Spinal cord (tissue), 9 donors: ENCODE measurements at regions not wholly inside any gene's neighbourhood (a gene's known extent, or its start where the extent isn't known, plus 50 kb on each side); places are given as distances from the start of the nearest gene placed in this dataset.

Experiments used
- DNase-seq, 6 donors: peaks; one replicate each; pipeline versions ENCODE4 v3.0.0 to v3.0.0-alpha.2; 2013 to 2015; ENCODE audit warnings: low spot score in 6 of 6, low read depth in 4 of 6
- H3K27ac ChIP-seq: one replicate; pipeline ENCODE4 v1.5.1; 2013; ENCODE audit warnings: low read depth, low read length, control low read depth
- H3K27me3 ChIP-seq: one replicate; pipeline ENCODE4 v1.6.1; 2013; ENCODE audit warnings: low read length; ENCODE audit not compliant: control insufficient read depth, insufficient read depth
- H3K36me3 ChIP-seq: one replicate; pipeline ENCODE4 v1.6.1; 2013; ENCODE audit warnings: low read length; ENCODE audit not compliant: control insufficient read depth, insufficient read depth
- H3K4me1 ChIP-seq: one replicate; pipeline ENCODE4 v1.6.1; 2013; ENCODE audit warnings: low read length; ENCODE audit not compliant: control insufficient read depth, insufficient read depth
- H3K4me3 ChIP-seq: one replicate; pipeline ENCODE4 v1.5.1; 2013; ENCODE audit warnings: low read depth, low read length, control low read depth
- H3K9me3 ChIP-seq: one replicate; pipeline ENCODE4 v1.6.1; 2013; ENCODE audit warnings: low read length; ENCODE audit not compliant: control insufficient read depth, insufficient read depth
- WGBS: methylation state at CpG from one replicate; pipeline ENCODE4 v1.1.5; 2013; ENCODE audit warnings: missing lambda C conversion rate; ENCODE audit not compliant: insufficient coverage; 5-methylcytosine and 5-hydroxymethylcytosine counted together
- donor health status: healthy.

DNA sequence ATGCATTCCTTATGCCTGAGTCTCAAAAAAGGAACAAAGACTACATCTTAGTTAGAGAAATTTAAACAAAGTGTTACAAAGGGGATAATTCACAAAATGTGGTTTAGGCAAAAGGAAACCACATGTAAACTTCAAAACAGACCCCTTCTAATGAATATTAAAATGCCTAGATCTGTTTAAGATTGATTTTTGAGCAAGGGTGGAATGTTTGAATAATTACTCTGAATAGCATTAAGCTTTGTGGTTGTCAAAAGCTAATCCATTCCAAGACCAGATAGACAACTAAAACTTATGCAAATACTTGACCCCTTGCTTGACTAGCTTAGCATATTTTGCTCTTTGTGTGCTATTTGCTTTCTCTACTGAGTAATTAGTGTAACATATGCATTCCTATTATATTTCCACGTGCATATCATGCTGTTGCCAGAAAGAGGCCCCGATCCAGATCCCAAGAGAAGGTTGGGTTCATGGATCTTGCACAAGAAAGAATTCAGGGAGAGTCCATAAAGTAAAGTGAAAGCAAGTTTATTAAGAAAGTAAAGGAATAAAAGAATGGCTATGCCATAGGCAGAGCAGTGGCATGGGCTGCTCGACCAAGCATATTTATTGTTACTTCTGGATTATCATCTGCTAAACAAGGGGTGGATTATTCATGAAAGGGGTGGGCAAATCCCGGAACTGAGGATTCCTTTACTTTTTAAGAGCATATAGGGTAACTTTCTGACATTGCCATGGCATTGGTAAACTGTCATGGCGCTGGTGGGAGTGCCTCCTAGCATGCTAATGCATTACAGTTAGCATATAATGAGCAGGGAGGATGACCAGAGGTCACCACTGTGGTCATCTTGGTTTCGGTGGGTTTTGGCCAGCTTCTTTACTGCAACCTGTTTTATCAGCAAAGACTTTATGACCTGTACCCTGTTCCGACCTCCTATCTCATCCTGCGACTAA is 1193.4 kb upstream of the EYS start:
- no peak overlapping the region for H3K4me3 ChIP-seq
- no peak for DNase-seq
- peaks cover 5% of the 10 kb centered on the region for H3K9me3 ChIP-seq
- no peaks in the 10 kb centered on the region for H3K27me3 ChIP-seq
- no peaks in the 10 kb centered on the region for H3K4me1 ChIP-seq
- H3K36me3 ChIP-seq, result no peaks in the 10 kb centered on the region
- no peak overlapping the region for H3K27ac ChIP-seq
- 95% methylated on average over 6 of the region's 8 CpGs for WGBS

DNA sequence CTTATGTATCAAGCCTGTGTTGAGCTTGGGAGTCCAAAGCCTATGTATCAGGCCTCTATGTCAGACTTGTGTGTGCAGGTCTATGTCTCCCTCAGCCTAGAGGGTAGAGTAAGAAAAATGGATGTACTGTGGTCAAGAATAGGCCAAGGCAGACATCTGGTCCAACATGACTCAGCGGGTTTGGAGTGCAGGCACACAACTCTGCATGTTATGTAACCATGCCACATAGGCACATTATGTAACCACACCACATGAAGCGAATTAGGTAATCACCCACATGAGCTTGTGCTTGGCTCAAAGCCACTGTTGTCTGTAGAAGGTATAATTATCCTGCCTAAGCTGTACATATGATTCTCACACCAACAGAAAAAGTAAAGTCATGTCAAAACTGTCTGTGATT is 1190.5 kb upstream of the EYS start:
- peak in 1 of 6 donors; percentile 15 for DNase-seq
- Histone ChIP-seq H3K4me1 (no peaks in the 10 kb centered on the region), H3K27ac (no peak overlapping the region), H3K27me3 (no peaks in the 10 kb centered on the region), H3K36me3 (no peaks in the 10 kb centered on the region), H3K9me3 (peaks cover 5% of the 10 kb centered on the region), H3K4me3 (no peak overlapping the region)
- no CpG with 5 or more reads among the region's 2 CpGs for WGBS

DNA sequence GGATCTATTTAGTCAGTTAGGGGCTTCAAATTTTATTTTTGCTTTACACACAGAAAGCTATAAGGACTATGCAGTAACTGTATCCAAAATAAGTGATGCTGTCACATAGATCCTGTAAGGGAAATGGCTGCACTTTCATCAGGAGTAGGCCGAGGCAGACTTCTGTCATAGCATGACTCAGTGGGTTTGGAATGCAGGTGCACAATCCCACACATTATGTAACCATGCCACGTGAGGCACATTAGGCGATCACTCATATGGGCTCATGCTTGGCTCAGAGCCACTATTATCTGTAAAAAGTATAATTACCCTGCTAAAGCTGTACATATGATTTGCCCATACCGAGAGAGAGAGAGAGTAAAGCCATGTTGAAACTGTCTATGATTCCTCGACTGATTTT is 1189.4 kb upstream of the EYS start:
- H3K27ac ChIP-seq, result no peak overlapping the region
- no peaks in the 10 kb centered on the region for H3K27me3 ChIP-seq
- no peaks in the 10 kb centered on the region for H3K4me1 ChIP-seq
- H3K9me3 ChIP-seq, result peaks cover 5% of the 10 kb centered on the region
- no peaks in the 10 kb centered on the region for H3K36me3 ChIP-seq
- no peak overlapping the region for H3K4me3 ChIP-seq
- no peak for DNase-seq
- 93% methylated on average over 2 of the region's 5 CpGs for WGBS

DNA sequence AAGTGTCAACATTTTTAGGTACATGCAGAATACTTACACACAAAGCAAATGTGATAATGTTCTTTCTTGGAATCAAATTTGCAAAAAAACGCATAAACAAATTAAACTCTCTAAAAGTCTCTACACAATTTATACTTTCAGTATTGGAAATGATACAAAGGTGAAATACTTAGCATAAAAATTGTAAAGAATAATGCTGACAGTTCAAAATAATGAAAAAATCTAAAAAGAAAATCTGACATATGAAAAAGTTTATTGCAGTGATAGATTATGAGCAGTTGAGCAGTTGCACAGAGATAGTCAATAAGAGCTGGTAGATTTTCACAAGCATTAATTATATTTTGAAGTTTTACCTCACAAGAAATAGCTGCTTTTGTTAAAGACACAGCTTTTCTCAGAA is 1176.4 kb upstream of the EYS start:
- no peak for DNase-seq
- H3K36me3 ChIP-seq, result no peaks in the 10 kb centered on the region
- WGBS, result no CpG with 5 or more reads among the region's 1 CpG
- H3K4me3 ChIP-seq, result no peak overlapping the region
- no peaks in the 10 kb centered on the region for H3K4me1 ChIP-seq
- H3K27ac ChIP-seq, result no peak overlapping the region
- peaks cover 6% of the 10 kb centered on the region for H3K9me3 ChIP-seq
- no peaks in the 10 kb centered on the region for H3K27me3 ChIP-seq

DNA sequence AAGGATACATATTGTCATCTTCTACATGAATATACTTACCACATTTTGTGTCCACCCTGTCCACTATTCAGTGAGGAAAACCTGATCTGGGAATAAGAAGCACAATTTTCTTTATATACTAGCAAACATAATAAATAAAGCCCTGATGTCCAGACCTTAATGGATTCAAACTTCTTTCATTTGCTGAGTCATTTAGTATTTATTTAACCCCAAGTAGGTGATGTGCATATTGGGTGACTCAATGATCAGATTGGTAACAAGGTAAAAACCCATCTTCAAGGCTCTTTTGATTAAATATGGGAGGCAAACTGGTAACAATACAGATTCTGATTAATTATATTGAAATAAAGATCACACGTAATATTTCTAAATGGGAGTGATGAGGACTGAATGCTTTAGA is 1159.8 kb upstream of the EYS start:
- peaks cover 1% of the 10 kb centered on the region for H3K9me3 ChIP-seq
- H3K36me3 ChIP-seq, result no peaks in the 10 kb centered on the region

DNA sequence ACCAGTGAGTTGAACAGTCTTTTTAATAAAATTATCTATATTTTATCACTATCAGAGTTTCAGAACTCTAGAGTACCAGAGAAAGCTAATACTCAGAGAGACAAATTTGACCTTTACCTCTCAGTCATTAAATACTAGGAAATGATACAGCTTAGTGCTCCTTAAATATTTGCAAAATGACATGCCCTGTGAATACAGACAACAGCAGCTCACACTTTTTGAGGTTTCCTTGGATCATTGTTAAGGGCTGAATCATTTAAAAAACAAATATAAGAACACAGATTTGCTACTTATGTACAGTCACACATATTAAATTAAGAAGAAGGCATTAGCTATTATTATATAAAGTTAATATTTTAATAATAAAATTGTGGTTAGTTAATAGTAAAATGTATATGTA is 1158.7 kb upstream of the EYS start:
- no peaks in the 10 kb centered on the region for H3K4me1 ChIP-seq
- H3K27ac ChIP-seq, result no peak overlapping the region
- no peaks in the 10 kb centered on the region for H3K27me3 ChIP-seq
- no peaks in the 10 kb centered on the region for H3K36me3 ChIP-seq
- H3K9me3 ChIP-seq, result peaks cover 1% of the 10 kb centered on the region
- H3K4me3 ChIP-seq, result no peak overlapping the region
- no peak for DNase-seq

More for the DNA sequence above, 1159.8 kb upstream of the EYS start:
- Histone ChIP-seq H3K27me3 (no peaks in the 10 kb centered on the region), H3K4me3 (no peak overlapping the region), H3K4me1 (no peaks in the 10 kb centered on the region), H3K27ac (no peak overlapping the region)
- no CpG with 5 or more reads among the region's 1 CpG for WGBS
- DNase-seq, result no peak

DNA sequence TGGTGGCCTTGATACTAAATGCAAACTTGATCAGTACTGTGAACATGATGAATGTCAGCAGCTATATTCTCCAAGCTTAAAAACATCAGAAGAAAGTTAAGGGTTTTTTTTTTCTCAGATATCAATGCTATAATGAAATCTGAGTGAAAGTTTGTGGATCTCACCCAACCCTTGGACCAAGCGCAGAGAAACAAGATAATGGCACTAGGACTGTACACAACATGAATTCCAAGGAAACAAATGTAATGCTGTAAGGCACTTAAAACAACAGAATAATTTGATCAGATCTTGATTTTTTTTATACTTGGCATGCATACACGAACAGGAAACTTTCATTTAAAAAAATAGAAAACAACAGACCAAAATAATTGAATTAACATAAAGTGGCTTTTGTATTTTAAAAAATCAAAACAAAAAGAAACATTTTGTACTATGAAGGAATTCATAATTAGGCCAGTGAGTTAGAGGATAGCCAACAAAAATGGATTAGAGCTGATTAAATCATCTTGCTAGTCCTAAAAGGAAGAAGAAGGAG is 1154.0 kb upstream of the EYS start:
- DNase-seq, result no peak
- H3K9me3 ChIP-seq, result peaks cover 1% of the 10 kb centered on the region
- no peaks in the 10 kb centered on the region for H3K36me3 ChIP-seq
- no peaks in the 10 kb centered on the region for H3K4me1 ChIP-seq
- no CpG with 5 or more reads among the region's 2 CpGs for WGBS
- no peaks in the 10 kb centered on the region for H3K27me3 ChIP-seq
- H3K4me3 ChIP-seq, result no peak overlapping the region
- no peak overlapping the region for H3K27ac ChIP-seq

DNA sequence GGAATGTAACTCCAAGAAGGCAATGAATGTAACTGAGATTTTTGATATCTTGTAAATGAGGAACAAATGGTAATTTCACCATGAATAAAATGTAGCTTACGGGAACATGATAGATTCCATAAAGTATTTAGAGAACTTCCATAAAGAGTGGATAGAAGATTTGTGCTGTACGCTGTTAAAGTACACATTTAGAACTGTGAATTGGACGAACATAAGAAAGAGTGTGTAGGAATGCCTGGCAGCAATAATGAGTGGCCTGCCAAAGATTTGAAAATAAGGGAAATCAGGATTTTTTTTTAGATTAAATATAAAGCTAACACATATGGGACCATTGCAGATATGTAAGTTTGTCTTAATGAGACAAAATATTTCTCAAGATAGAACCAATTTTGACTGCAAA is 1153.3 kb upstream of the EYS start:
- peak in 1 of 6 donors; percentile 51 for DNase-seq
- H3K4me3 ChIP-seq, result no peak overlapping the region
- no peaks in the 10 kb centered on the region for H3K4me1 ChIP-seq
- H3K27ac ChIP-seq, result no peak overlapping the region
- H3K9me3 ChIP-seq, result peaks cover 1% of the 10 kb centered on the region
- H3K36me3 ChIP-seq, result no peaks in the 10 kb centered on the region
- H3K27me3 ChIP-seq, result no peaks in the 10 kb centered on the region
- 0% methylated on average over 1 of the region's 3 CpGs for WGBS

DNA sequence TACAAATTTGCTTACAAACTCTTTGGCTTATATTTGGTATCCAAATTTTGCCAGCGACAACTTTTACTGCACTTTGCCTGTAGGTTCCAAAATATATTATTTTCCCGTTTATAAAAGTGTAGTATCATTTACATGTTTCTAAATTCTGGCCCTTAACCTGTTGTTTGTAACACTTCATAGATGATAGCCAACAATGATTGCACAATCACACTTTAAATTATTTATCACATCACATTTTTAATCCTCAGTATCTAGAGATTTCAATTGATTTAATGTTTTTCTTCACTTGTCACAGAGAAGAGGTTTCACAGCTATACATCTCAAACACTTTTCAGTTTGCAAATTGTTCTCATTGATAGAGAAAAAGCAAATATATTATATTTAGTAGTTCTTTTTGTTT is 1151.2 kb upstream of the EYS start:
- Histone ChIP-seq H3K9me3 (no peaks in the 10 kb centered on the region), H3K4me3 (no peak overlapping the region), H3K27me3 (no peaks in the 10 kb centered on the region), H3K27ac (no peak overlapping the region), H3K36me3 (no peaks in the 10 kb centered on the region), H3K4me1 (no peaks in the 10 kb centered on the region)
- WGBS, result no CpG with 5 or more reads among the region's 2 CpGs
- no peak for DNase-seq

DNA sequence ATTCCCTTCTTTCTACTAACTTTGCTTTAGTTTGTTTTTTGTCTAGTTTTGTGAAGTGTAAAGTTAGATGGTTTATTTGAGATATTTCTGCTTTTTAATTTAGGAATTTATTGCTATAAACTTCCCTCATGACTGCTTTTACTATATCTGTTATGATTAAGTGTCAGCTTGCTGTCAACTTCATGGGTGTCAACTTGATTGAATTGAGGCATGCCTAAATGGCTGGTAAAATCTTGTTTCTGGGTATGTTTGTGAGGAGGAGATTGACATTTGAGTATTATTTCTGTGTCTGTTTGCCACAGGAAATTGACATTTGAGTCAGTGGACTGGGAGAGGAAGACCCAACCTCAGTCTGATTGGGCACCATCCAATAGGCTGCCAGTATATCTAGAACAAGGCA is 1147.0 kb upstream of the EYS start:
- Histone ChIP-seq H3K4me3 (no peak overlapping the region), H3K4me1 (no peaks in the 10 kb centered on the region), H3K36me3 (no peaks in the 10 kb centered on the region), H3K9me3 (no peaks in the 10 kb centered on the region), H3K27me3 (no peaks in the 10 kb centered on the region), H3K27ac (no peak overlapping the region)
- DNase-seq, result no peak
